Liver (tissue), 8 donors: ENCODE measurements at regions not wholly inside any gene's neighbourhood (a gene's known extent, or its start where the extent isn't known, plus 50 kb on each side); places are given as distances from the start of the nearest gene placed in this dataset.

Experiments used
- DNase-seq: peaks from one replicate; pipeline ENCODE4 v3.0.0-alpha.2; 2017; ENCODE audit warnings: low spot score
- H3K27ac ChIP-seq, 2 donors: one replicate each; pipeline ENCODE4 v1.7.0; 2013; ENCODE audit warnings: inconsistent platforms in 2 of 2, low read length in 2 of 2, control low read depth in 1 of 2, low read depth in 1 of 2, mild to moderate bottlenecking in 1 of 2
- H3K27me3 ChIP-seq, 4 donors: one replicate each; pipeline versions ENCODE4 v1.6.1 to v1.7.0; 2013; ENCODE audit warnings: low read length in 3 of 4, inconsistent platforms in 1 of 4, mild to moderate bottlenecking in 1 of 4, moderate library complexity in 1 of 4; ENCODE audit not compliant: control insufficient read depth in 4 of 4, insufficient read depth in 4 of 4
- H3K36me3 ChIP-seq, 4 donors: one replicate each; pipeline versions ENCODE4 v1.6.1 to v1.7.0; 2013; ENCODE audit warnings: low read length in 3 of 4, mild to moderate bottlenecking in 3 of 4, low read depth in 1 of 4, moderate library complexity in 1 of 4; ENCODE audit not compliant: control insufficient read depth in 4 of 4, insufficient read depth in 3 of 4
- H3K4me1 ChIP-seq, 4 donors: one replicate each; pipeline versions ENCODE4 v1.6.1 to v1.7.0; 2013; ENCODE audit warnings: low read length in 3 of 4, mild to moderate bottlenecking in 3 of 4, moderate library complexity in 1 of 4; ENCODE audit not compliant: control insufficient read depth in 4 of 4, insufficient read depth in 4 of 4
- H3K4me3 ChIP-seq, 3 donors: one replicate each; pipeline versions ENCODE4 v1.6.1 to v1.7.0; 2013; ENCODE audit warnings: low read length in 3 of 3, control low read depth in 1 of 3, low read depth in 1 of 3, mild to moderate bottlenecking in 1 of 3
- H3K9ac ChIP-seq, 2 donors: one replicate each; pipeline ENCODE4 v1.7.0; 2013; ENCODE audit warnings: low read length in 2 of 2, mild to moderate bottlenecking in 2 of 2, moderate library complexity in 2 of 2, control low read depth in 1 of 2, low read depth in 1 of 2
- H3K9me3 ChIP-seq, 4 donors: one replicate each; pipeline versions ENCODE4 v1.6.1 to v1.7.0; 2013; ENCODE audit warnings: low read length in 3 of 4; ENCODE audit not compliant: control insufficient read depth in 4 of 4
- ATF3 ChIP-seq: IDR thresholded peaks from 2 replicates; pipeline ENCODE4 v1.6.1; 2016; ENCODE audit warnings: antibody characterized with exemption
- CTCF ChIP-seq: fragments of 150-350 bp; IDR thresholded peaks from 2 replicates; pipeline ENCODE4 v1.5.1; 2017; ENCODE audit warnings: improper control_type of control experiment, low read depth, low read length; ENCODE audit not compliant: missing input control
- EGR1 ChIP-seq, 2 donors: IDR thresholded peaks; 2 replicates each; pipeline ENCODE4 v1.6.1; 2016 to 2018; ENCODE audit warnings: antibody characterized with exemption in 2 of 2, low read depth in 2 of 2
- FOXA2 ChIP-seq: IDR thresholded peaks from 2 replicates; pipeline ENCODE4 v1.6.1; 2016; ENCODE audit warnings: antibody characterized with exemption
- GABPA ChIP-seq, 2 donors: IDR thresholded peaks in 1 of 2; conservative IDR thresholded peaks in 1 of 2; 2 replicates each; pipeline ENCODE4 v1.6.1; 2016; ENCODE audit warnings: antibody characterized with exemption in 2 of 2, mild to moderate bottlenecking in 1 of 2, moderate library complexity in 1 of 2
- HNF4A ChIP-seq, 2 donors: conservative IDR thresholded peaks; 2 replicates each; pipeline ENCODE4 v1.6.1; 2016; ENCODE audit warnings: antibody characterized with exemption in 2 of 2, mild to moderate bottlenecking in 2 of 2
- JUND ChIP-seq, 2 donors: IDR thresholded peaks; 2 replicates each; pipeline ENCODE4 v1.6.1; 2016; ENCODE audit warnings: antibody characterized with exemption in 2 of 2
- MAX ChIP-seq: IDR thresholded peaks from 2 replicates; pipeline ENCODE4 v1.6.1; 2016; ENCODE audit warnings: antibody characterized with exemption
- NR2F2 ChIP-seq: IDR thresholded peaks from 2 replicates; pipeline ENCODE4 v1.6.1; 2016; ENCODE audit warnings: antibody characterized with exemption
- RAD21 ChIP-seq, 2 donors: IDR thresholded peaks; 2 replicates each; pipeline ENCODE4 v1.6.1; 2016; ENCODE audit warnings: antibody characterized with exemption in 2 of 2, mild to moderate bottlenecking in 2 of 2
- REST ChIP-seq: IDR thresholded peaks from 2 replicates; pipeline ENCODE4 v1.6.1; 2016; ENCODE audit warnings: antibody characterized with exemption, mild to moderate bottlenecking
- RXRA ChIP-seq, 2 donors: IDR thresholded peaks; 2 replicates each; pipeline ENCODE4 v1.6.1; 2017 to 2018; ENCODE audit warnings: antibody characterized with exemption in 2 of 2, mild to moderate bottlenecking in 1 of 2
- SP1 ChIP-seq: IDR thresholded peaks from 2 replicates; pipeline ENCODE4 v1.6.1; 2018; ENCODE audit warnings: antibody characterized with exemption, mild to moderate bottlenecking
- YY1 ChIP-seq: IDR thresholded peaks from 2 replicates; pipeline ENCODE4 v1.6.1; 2016; ENCODE audit warnings: antibody characterized with exemption, mild to moderate bottlenecking
- WGBS: extraction: QIAGEN DNeasy Blood & Tissue Kit; methylation state at CpG from one replicate; pipeline ENCODE4 v1.1.7; 2013; 5-methylcytosine and 5-hydroxymethylcytosine counted together
- donor health status: healthy.
- donor health status: healthy.
- donor health status: healthy.
- donor health status: healthy.
- donor health status: healthy.

GRCh38 chr3:159150180-159150579, 348.3 kb downstream of the MFSD1 start (continued):
- no peak for TF ChIP-seq CTCF
- no peak for TF ChIP-seq RXRA (IDR thresholded peaks at IDR 0.05)
- TF ChIP-seq EGR1 (IDR thresholded peaks at IDR 0.05; ENCODE audit: low read depth in 2 of 2), result no peak

- Histone ChIP-seq H3K36me3 (no peaks in the 10 kb centered on the region), H3K27me3 (no peaks in the 10 kb centered on the region), H3K4me3 (no peak overlapping the region), H3K4me1 (no peaks in the 10 kb centered on the region), H3K27ac (no peak overlapping the region), H3K9me3 (no peaks in the 10 kb centered on the region), H3K9ac (no peak overlapping the region)
- TF ChIP-seq REST (peak; percentile 46), FOXA2 (no peak), YY1 (no peak)
- DNase-seq, result no peak
- 70% methylated on average over 5 of the region's 5 CpGs for WGBS
Observed at GRCh38 chr3:159151130-159151529, 349.3 kb downstream of the MFSD1 start.

GRCh38 chr3:159157275-159157674, 355.4 kb downstream of the MFSD1 start:
- Histone ChIP-seq H3K27ac (no peak overlapping the region), H3K4me1 (no peaks in the 10 kb centered on the region), H3K4me3 (no peak overlapping the region), H3K27me3 (no peaks in the 10 kb centered on the region), H3K9ac (no peak overlapping the region), H3K9me3 (no peaks in the 10 kb centered on the region), H3K36me3 (no peaks in the 10 kb centered on the region)
- TF ChIP-seq ATF3 (no peak), SP1 (no peak), RXRA (IDR thresholded peaks at IDR 0.05) (no peak), NR2F2 (no peak), MAX (no peak), JUND (IDR thresholded peaks at IDR 0.05) (no peak), HNF4A (conservative IDR thresholded peaks at IDR 0.05) (no peak), GABPA (IDR thresholded peaks at IDR 0.05 in 1 of 2, conservative IDR thresholded peaks at IDR 0.05 in 1 of 2) (no peak), RAD21 (IDR thresholded peaks at IDR 0.05) (no peak), REST (no peak)
- DNase-seq, result no peak
- 91% methylated on average over 2 of the region's 2 CpGs for WGBS
